ENCODE measurements at regions not wholly inside any gene's neighbourhood (a gene's known extent, or its start where the extent isn't known, plus 50 kb on each side); places are given as distances from the start of the nearest gene placed in this dataset.

DNA sequence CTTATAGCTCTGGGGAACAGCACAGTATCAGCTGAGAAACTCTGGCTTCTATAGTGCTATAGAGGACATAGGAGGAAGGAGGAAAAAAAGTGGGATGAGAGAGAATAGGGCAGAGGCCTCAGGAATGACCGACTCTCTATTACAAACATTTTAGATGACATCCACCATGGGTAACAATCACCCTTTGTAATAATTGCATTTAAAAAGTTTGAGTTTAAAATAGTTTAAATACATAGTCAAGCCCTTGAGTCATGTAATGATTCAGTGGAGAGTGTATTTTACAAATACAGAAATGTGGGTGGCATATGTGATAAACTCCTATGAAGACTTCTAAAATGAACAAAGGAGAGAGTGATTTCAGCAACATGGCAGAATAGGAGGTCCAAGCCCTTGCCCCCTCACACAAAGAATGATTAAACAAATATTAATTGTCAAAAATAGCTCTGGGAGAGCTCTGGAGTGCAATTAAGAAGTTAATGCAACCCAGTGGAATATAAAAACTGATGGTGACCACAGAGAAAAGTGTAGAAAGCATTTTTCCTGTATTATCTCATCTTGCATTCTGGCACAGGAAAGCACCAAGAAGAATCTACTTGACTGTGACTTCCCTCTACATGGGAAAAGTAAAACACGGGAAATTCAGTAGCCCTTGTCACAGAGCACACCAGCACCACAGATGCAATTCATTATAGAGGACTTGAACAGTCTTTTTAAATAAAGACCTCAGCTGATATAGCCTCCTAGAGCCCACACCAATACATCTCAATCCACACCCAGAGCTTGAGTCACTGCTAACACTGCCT lies 569.0 kb upstream of the SORCS1 start:
- no peak for DNase-seq

DNA sequence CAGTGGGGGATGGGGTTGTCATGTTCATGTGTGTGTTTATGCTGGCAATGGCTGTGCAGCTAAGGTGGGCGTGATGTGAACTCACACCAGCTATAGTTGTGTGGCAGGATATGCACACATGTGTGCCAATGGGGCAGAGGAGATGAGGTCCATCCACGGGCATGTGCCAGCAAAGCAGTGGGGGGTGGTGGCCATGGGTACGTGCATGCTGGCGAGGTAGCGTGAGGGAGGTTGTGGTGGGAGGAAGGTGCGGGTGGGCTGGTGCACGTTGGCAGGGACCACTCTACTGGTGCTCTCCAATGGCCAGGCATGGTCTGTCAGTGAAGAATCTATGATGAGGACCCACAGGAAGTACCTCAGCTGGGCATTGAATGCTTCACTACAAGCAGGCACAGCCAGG lies 567.5 kb upstream of the SORCS1 start:
- DNase-seq: no peak

DNA sequence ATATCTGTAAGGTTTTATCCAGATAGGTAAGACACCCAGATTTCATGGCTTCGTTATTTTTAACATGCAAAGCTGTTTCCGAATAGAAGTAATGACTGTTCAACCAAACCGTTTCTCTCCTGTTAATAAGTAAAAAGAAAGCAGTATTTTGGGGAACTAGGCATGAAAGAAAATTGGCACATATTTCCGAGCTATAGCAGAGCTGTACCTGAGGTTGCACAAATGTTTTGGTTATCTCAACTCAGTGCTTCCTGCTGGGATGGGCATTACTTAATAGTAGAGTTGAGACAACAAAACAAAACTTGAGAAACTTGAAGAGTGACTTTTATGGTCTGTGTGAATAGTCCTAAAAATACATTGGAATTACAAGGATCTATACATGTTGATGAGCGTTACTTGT lies 564.3 kb upstream of the SORCS1 start:
- no peak for DNase-seq

DNA sequence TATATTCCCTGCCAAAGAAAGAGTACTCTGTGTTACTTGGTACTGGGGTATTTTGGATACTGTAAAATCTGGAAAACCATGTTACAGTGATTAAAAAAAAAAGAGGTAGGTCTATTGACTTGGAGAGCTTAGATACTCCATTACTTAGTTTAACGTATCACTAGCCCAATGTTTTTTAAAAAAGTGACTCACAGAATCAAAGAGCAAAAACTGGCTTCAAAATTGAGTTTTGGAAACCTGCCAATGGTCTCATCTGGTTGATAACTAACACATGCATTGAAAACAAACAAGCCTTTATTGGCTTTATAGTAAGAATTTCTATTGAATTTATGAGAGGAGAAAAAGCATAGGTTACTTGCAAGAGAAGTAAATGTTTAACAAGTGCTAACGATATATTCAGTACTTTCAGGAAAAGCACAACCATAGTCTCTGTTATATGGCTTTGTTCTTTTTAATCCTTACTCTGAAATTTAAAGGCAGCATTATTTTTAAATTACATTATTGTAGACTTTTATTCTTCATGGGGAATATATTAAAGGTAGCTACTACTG lies 563.3 kb upstream of the SORCS1 start:
- no peak for DNase-seq

DNA sequence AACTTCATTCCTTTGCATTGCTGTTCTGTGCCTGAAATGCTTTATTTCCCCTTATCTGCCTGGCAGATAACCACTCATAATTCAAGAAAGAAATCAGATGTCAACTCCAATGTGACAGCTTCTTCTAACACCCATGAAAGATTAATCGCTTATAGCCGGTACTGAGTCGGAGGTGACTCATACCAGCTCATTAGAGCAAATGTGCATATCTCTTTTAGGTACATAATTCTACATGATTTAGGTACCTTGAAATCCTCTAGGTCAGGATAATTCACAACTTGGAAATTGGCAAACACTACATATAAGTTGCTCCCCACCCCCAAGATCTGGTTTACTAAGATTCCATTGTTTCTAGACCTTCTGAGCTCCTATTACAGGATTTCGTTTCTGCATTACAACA lies 554.4 kb upstream of the SORCS1 start:
- DNase-seq: no peak

DNA sequence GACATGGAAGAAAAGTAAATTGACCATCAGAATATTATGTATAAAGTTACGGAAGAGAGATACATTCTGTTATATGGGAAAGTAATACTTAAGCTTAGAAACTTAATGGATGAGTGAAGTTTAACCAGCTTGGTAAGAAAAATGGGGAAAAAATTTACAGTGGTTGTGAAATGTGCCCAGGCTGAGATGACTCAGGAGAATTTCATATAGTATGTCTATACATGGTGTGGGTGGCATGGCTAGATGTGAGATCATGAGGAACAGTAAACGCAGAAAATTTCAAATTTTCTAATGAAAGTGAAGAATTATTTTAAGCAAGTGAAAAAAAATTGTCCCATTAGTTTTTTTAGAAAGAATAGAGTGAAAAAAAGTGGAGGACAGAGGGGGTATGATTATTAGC lies 552.5 kb upstream of the SORCS1 start:
- no peak for DNase-seq

DNA sequence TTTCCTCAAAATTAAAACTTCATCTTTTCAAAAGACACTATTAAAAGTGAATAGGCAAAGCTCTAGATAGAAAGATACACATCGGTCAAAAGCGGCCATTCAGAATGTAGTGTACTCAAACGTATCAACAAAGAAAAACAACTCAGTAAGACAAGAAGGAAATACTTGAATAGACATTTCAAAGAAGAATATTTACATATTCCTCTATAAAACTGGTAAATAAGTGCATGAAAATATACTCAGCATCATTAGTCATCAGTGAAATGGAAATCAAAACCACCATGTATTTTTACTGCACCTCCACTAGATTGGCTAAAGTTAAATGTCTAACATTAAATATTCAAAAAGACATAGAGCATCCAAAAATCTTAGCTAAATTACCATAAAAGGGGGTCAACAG lies 551.1 kb upstream of the SORCS1 start:
- DNase-seq: no peak

DNA sequence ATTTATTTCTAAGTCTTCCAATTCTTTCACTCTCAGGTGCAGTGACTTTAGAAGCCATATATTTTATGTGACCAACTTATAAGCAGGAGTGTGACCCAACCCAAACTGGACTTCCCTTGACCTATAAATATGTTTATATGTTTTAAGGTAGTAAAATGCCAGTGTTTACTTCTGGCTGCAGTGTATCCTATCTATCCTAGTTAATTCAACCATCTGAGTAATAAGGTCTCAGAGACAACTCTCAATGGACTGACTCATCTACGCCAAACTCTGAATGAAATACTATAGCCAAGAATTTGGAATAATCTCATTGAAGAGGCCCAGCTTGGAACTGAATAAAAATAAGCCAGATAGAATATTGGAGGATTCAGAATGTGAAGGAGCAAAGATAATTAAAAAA lies 544.5 kb upstream of the SORCS1 start:
- DNase-seq: no peak

DNA sequence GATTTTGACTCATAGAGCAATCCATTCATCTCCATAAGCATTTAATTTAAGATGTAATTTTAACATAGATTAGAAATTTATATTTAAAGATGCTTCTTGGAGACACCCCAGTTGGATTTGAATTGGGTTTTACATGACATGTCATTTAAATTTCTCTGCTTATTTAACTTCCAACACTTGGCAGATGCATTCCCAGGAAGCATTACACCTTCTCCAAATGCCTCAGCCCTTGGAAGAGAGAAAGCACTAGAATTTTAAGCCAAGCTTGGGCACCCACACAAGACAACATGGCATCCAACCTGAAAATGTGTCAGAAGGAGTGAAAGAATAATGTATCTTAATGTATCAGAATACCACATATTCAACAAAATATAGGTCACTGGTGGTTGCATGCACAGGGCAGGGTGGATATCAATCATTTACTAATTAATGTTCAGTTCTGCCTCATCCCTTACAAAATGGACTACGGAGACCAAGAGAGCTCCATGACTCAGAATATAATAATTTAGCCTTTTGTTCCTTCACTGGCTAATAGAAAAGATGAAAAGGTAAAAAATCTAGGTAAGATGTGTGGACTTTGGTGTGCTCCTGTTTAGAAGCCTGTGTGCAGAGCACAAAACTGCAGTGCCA lies 541.7 kb upstream of the SORCS1 start:
- DNase-seq: no peak

DNA sequence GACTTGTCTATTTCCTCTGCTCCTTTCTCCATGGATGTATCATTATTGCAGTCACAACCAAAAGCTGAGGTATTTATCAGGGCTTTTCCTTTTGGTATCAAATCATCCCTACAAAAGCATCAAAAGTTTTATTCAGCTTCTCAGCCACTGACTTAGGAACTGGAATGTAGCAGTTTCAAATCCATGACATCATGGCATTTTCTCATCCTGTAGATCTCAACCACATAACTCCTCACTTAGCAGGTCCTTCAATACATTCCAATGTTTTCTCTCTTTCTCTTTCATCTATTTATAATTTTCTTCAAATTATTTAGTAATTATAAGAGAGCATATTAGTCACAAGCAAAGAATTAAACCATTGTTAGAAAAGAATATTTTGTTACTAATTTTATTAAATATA lies 537.4 kb upstream of the SORCS1 start:
- DNase-seq: no peak

DNA sequence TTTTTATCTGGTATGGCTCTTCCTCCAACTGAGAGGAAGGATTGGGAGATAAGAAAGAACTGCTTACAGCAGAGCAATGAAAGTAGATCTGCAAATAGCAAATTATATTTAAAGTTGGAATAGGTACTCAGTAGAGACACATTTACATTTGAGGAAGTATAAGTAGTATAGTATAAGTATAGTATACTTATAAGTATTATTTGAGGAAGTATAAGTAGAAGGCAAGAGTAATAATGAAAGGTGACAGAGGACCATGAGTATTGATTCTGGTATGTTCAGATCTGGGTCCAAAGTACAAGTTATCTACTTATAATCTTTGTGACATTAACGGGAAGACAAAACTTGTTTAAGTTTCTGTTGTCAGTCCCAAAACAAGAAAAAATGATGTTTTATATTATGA lies 527.6 kb upstream of the SORCS1 start:
- DNase-seq: no peak

DNA sequence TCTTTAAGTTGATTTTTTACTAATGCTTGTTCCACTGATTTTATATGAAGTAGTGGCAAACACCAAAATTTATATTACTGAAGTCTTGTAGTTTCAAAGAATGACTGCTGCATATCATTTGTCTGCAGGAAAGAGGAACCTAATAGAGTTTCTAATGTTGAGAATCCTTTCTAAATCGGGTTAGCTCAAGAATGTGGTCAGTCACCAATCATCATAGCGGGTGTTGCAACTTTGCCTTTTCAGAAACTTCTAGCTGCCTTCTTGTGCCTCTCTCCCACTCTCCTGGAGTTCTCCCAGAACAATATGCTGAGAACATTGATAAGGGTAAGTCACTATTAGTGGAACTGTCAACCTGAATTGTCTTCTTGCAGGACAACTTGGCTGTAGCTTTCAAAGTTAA lies 524.8 kb upstream of the SORCS1 start:
- no peak for DNase-seq

DNA sequence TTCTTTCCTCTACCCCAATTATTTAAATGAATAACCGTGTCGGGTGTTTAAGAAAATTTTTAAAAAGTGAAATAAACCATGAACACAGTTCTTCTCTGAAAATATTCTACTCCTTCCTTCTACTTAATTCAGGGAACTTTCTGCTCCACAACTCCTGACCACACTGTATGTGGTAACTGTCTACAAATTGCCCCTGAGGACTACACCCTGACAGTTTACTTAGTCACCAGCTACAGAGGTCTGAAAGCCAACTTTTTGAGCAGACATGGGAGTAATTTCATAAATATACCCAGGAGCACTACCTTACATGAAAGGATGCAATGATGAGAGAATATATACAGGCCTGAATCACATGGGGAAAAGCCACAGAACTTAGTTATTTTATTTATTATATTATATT lies 523.2 kb upstream of the SORCS1 start:
- DNase-seq: no peak

DNA sequence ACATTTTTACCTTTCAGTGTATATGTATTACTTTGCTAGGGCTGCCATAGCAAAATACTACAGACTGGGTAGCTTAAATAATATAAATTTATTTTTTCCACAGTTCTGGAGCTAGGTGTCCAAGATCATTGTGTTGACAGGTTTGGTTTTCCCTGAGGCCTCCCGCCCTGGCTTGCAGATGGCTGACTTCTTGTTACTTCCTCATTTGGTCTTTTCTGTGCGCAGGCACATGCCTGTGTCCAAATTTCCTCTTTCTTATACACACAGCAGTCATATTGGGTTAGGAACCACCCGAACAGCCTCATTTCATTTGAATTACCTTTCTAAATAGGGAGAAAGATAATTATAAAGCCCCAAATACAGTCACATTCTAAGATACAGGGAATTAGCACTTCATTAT lies 521.6 kb upstream of the SORCS1 start:
- no peak for DNase-seq

DNA sequence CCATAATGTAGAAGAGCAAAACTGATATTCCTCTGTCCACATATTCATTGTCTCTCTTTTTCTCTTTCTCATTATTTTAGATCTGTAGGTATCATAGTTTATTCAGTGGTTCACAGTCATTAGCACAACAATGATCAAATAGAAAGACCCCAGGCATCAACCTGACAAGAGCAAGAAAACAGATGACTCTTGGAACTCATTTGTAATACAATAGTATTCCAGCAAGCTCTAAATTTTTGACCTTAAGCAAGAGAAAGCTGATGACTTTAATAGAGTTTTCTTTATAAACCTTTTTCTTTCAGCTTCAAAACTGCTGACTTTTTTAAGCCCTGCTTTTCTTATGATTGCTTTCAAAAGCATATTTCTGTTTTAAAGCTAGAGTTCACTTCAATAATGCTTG lies 507.5 kb upstream of the SORCS1 start:
- no peak for DNase-seq

DNA sequence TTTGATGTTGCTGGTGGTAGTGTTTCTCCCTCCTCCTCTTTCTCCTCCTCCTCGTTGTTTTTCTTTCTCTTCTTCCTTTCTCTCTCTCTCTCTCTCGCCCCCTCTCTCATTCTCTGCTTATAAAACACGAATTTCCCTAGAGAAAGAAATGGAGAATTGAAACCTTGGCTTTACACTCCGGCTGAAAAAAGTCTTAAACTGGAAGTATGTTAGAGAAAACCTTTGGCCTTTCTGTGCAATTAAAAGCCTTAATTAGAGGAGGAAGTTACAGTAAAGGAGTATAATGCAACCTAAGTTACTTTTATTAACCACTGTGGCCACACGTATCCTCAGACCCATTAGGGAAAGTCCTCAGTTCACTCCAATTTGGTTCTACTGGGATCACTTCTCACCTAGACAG lies 501.7 kb upstream of the SORCS1 start:
- no peak for DNase-seq

DNA sequence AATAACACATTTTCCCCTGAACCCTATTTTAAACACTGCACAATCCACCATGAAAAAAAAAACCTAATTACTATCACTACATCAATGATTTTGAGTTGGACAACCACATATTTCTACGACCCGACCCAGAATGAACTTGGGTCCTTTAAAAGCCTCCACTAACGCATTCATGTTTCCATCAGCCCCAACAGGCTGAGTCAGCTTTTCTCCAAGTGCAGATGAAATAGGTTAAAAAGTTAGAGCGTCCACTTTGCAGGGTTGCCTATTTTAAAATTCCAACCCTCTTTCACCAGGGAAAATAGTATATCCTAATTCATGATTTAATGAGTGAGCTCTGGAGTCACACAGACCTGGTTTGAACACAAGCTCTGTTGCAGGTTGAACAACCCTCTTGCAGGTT lies 501.0 kb upstream of the SORCS1 start:
- DNase-seq: no peak

DNA sequence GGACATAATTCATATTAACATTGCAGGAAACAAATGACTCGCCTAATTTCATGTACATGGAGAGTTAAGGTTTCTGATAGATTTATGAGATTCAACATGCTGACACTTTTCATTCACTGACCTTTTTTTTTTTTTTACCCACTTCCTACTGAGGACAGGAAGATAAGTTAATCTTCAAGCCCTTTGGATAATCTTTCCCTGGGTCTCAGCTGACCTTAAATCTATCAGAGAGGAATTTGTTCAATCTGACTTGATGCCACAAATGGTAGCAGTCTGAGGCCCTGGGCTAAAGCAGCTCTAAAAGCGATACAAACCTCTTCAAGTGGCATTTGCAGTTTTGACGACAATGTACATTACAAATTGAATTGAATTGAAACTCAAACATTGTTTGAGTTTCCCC lies 493.3 kb upstream of the SORCS1 start:
- no peak for DNase-seq

DNA sequence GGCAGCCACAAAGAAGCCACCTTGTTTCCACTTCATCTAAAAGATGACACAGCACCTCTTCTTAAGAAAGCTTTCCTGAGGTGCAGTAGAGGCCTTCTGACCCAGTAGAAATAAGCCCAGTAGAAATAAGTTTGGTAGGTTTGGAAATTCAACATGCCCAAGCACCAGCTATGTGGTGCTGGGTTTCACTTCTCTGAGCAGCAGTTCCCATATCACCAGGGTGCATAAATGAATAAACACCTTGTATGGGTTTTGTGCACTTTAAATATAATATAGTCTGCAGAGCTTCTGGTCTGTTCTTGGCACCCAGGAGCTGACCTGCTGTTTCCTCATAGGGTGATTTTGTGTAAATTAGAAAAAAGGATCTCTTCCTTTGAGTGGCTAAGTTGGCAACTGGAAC lies 492.4 kb upstream of the SORCS1 start:
- DNase-seq: no peak

DNA sequence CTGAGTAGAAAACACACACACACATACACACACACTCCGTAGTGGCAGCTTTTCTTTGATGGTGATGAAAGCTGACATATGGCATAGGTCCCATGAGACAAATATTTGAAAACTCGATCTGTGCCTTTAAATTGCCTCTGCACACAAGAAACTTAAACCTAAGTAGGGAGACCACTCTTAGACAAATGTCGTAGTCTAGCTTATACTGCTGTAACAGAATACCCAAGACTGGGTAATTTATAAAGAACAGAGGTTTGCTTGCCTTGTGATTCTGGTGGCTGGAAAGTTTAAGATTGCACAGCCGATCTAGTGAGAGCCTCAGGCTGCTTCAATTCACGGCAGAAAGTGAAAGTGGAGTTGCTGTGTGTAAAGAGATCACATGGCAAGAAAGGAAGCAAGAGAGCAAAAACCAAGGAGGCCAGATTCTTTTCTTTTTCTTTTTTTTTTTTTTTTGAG lies 489.4 kb upstream of the SORCS1 start:
- DNase-seq: no peak

DNA sequence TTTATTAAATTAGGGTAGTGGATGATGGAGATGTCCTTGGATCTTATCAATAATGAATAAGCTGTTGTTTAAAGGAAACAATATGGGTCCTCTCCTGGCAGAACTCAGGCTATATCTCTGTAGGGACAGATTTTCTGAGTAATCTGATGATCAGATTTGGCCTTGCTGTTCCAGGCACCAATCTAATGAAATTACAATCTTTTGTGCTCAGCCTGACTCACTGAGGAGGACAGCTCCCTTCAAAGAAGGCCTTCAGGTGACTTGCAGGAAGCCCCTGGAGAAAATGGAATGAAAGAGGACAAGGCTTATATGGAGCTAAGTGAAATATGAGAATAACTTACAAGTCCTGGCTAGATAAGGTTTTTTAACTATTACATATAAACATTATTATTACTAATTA lies 486.4 kb upstream of the SORCS1 start:
- no peak for DNase-seq

DNA sequence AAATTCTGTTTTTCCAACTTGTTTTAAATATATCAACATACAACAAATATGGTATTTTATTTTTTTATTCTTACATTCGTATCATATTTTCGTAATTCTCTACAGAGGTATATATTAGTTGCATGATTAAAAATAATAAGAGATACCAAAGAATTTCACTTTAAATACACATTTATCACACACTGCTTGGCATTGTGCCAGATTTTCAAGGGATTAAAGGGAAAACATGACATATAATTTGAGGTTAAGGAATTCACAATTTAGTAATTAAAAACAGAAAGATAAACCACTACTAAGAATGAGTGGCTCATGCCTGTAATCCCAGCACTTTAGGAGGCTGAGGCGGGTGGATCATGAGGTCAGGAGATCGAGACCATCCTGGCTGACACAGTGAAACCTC lies 484.7 kb upstream of the SORCS1 start:
- no peak for DNase-seq

DNA sequence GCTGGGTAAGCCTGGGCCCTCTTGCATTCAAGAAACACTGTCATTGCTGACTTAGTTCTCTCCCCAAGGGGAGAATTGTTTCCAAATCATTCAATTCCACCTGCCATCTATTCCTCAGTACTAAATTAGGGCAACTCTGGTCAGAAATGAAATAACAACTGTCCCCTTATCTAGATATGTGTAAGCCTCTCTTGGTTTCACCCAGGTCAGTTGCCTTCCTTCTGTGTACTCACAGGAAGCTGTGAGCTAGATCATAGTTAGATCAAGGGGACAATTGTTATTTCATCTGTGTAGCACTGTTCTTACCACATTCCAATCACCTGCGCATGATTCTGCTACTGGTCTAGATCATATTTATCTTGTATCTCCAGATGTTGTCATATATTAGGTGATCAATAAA lies 483.0 kb upstream of the SORCS1 start:
- no peak for DNase-seq

DNA sequence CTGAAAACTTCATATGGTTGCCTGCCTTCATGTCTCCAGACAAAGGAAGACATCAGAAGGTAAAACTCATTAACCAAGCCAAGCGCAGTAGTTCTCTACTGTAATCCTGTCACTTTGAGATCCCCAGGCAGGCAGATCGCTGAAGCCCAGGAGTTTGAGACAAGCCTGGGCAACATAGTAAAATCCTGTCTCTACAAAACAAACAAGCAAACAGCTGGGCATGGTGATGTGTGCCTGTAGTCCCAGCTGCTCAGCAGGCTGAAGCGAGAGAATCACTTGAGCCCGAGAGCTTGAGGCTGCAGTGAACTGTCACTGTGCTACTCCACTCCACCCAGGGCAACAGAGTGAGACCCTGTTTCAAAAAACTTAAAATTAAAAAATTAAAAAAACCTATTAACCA lies 467.4 kb upstream of the SORCS1 start:
- no peak for DNase-seq

DNA sequence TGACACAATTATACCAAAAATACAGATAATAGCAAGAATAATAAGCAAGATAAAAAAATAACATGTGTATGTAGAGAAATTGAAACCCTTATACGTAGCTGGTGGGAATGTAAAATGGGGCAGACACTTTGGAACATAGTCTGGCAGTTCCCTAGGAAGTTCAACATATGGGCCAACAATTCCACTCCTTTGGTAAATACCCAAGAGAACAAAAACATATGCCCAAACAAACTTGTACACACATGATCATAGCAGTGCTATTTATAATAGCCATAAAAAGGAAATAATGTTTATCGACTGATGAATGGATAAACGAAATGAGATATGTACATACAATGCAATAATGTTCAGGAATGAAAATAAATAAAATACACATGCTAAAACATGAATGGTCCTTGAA lies 462.4 kb upstream of the SORCS1 start:
- DNase-seq: no peak

Measured in right hindlimb (tissue), 1 donor.